Stimulated activated CD4-positive, alpha-beta T cell treated with anti-CD3 and anti-CD28 coated beads, Interleukin-1b, Interleukin-23, amount 100 ng/mL, for 48 hours (primary cell): ENCODE measurements at regions not wholly inside any gene's neighbourhood (a gene's known extent, or its start where the extent isn't known, plus 50 kb on each side); places are given as distances from the start of the nearest gene placed in this dataset.

Experiments used
- DNase-seq: peaks from one replicate; pipeline ENCODE4 v3.0.0-alpha.2; 2020

DNA sequence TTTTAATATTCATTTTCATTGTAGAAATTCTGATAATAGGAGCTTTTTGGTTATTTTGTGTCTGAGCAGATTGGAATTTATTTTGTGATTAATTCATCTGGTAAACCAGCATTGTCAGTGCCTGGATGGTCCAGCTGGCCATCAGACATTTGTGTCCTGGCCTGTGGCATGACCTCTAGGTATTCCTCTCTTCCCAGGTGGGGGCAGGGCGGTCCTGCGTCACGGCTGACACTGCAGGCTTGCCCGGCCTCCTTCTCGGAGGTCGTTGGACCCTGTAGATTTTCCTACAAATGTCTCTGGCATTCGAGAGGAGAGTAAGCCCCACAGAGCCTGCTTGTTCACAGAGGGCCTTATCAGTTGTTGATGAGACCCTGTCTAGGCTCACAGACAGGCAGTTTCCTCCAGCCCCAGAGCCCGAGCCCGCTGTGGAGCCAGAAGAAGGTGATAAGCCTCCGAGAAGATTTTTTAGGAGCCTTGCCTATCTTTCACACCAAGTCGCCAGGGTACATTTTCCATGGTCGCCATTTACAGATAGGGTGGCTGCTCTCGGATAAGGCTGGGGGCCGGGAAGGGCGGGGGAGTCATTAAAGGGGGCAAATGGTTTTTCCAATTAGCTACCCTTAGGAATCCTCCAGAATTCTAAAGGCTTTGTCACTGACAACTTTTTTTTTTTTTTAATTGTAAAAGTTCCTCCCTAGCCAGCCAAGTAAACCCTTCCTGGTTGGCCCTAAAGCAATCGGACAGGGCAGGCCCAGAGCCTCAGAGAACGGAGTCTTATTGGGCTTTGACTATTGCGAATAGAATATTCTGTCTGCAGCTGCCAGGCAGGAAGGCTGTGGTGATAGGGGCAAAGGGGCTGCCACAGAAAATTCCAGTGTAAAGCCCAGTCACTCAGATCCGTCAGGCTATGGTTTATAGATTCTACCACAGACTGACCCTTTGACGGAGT, 78.1 kb upstream of the TBX20 start:
- no peak for DNase-seq

DNA sequence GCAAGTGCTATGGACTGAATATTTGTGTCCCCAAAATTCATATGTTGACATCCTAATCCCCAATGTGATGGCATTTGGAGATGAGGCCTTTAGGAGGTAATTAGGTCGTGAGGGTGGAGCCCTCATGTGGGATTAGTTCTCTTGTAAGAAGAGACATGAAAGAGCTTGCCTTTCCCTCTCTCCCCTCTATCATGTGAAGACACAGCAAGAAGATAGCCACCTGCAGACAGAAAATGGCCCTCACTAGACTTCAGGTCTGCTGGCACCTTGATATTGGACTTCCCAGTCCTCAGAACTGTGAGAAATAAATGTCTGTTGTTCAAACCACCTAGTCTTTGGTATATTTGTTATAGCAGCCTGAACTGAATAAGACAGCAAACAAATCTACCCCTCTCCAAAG, 75.1 kb upstream of the TBX20 start:
- no peak for DNase-seq

DNA sequence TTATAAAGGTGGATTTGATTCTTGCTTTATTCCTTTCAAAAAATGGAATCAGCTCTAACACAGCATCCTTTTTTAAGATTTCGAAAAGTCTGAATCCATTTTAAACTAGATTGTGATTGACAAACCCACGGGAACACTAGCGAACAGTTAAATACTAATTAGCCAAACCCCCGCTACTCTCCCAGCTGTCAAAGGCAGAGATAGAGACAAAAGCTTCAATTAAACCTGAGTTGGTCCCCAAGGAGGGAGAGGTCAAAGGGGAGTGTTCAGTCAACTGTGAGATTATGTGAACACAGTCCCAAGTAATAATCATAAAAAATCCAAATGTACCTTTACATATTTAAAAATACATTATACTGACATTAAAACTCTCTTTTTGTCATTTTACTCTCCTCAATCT, 65.7 kb upstream of the TBX20 start:
- no peak for DNase-seq

DNA sequence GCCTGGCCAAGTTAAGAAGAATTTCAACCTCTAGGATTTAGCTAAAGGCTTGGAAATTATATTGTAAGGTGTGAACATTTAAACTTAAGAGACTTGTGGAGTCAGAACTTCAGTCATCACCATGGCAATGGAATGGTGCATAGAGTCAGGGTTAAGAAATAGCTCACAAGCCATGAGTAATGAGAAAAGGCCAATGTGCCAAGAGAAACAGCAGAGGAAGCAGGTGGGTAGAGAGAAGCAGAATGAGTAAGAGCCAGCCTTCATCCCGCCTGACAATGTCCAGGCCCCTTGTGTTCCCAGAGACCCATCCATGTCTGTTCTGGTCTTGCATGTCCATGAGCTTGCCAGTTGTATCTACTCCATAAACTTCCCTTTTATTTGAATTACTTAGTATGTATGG, 62.6 kb upstream of the TBX20 start:
- DNase-seq, result no peak

DNA sequence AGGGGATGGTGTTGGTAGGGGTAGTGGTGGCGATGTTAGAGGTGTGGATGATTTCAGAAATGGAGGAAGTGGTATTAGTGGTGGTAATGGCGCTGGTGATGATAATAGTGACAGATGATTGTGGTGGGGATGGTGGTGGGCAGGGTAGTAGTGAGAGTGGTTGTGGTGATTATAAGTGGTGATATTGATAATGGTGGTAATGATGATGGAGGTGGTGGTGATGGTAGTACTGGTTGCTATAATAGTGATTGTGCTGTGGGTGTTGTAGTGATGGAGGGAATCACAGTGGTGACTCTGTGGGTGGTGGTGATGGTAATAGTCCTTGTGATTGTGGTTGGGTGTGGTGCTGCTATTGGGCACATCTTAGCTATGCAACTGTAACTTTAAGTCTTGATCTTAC, 61.6 kb upstream of the TBX20 start:
- no peak for DNase-seq

DNA sequence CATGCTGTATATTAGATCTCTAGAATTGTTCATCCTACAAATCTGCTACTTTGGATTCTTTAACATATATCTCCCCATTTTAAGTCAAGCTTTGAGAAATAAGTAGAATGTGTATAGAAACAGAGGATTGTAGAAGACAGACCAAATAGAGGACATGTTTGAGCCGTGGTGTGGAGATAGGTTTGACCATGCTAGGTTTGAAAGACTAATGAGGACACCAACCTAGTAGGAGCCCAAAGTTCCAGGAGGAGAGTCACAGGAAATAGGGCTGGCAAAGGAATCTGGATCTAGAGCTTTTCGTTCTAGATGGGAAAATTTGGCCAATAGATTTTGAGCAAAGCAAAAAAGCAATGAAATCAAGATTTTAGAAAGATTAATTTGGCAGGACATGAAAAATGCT, 60.5 kb upstream of the TBX20 start:
- DNase-seq, result no peak

DNA sequence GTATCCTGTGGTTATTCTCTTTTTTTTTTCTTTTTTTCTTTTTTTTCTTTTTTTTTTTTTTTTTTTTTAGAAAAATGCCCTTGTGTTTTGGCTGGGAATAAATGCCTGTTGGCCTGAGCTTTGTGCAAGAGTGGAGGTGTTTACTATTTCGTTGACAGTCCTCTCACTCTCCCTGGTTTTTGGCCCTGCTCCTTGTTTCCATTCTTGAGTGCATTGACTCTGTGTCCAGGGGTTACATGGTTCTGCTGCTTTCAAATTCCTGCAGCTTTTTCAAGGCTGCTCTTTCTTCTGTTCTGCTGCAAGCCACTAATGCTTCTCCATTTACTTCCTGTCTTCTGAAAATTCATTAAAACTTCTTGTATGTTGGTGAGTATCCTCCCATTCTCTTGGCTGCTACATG, 59.7 kb upstream of the TBX20 start:
- no peak for DNase-seq
